H1 (cell line): ENCODE measurements at regions not wholly inside any gene's neighbourhood (a gene's known extent, or its start where the extent isn't known, plus 50 kb on each side); places are given as distances from the start of the nearest gene placed in this dataset.

Experiments used
- CTCF ChIA-PET: fragments of 300-600 bp; sonication (Branson Sonifier 250); formaldehyde crosslinking; loops from one replicate; lab custom pipeline; 2021; ENCODE audit not compliant: partially characterized antibody; lab: Charles Lee
- POLR2A ChIA-PET: fragments of 300-600 bp; sonication (Branson Sonifier 250); formaldehyde crosslinking; loops from one replicate; lab custom pipeline; 2021; ENCODE audit warnings: inconsistent platforms; ENCODE audit not compliant: partially characterized antibody; lab: Charles Lee
- DNase-seq, 2 experiments: peaks; one replicate each; pipeline versions ENCODE4 v3.0.0 to v3.0.0-alpha.2; 2010 to 2022; ENCODE audit warnings: low spot score in 2 of 2, low read depth in 1 of 2, mixed read lengths in 1 of 2
- FAIRE-seq: peaks from 2 replicates; lab custom pipeline; 2011; peaks lifted over from hg19 to GRCh38; lab: Jason Lieb, UNC
- H2AFZ ChIP-seq: 2 replicates; pipeline ENCODE4 v1.8.1; 2012; ENCODE audit warnings: low read length, inconsistent platforms
- H2AK5ac ChIP-seq: 2 replicates; pipeline ENCODE4 v1.6.1; 2013; ENCODE audit warnings: low read depth, low read length
- H2BK120ac ChIP-seq: replicated peaks from 2 replicates; pipeline ENCODE3; 2013; ENCODE audit warnings: low read depth, low read length, inconsistent platforms
- H2BK12ac ChIP-seq: 2 replicates; pipeline ENCODE4 v1.6.1; 2013; ENCODE audit warnings: low read depth, low read length
- H2BK15ac ChIP-seq: 2 replicates; pipeline ENCODE4 v1.6.1; 2013; ENCODE audit warnings: low read length
- H2BK20ac ChIP-seq: 2 replicates; pipeline ENCODE4 v1.6.1; 2013; ENCODE audit warnings: low read length
- H2BK5ac ChIP-seq: 2 replicates; pipeline ENCODE4 v1.6.1; 2013; ENCODE audit warnings: low read depth, low read length
- H3K14ac ChIP-seq: 2 replicates; pipeline ENCODE4 v1.6.1; 2013; ENCODE audit warnings: inconsistent platforms; ENCODE audit not compliant: insufficient read length
- H3K18ac ChIP-seq: 2 replicates; pipeline ENCODE4 v1.6.1; 2013; ENCODE audit warnings: low read length; ENCODE audit errors: extremely low read depth
- H3K23ac ChIP-seq: 2 replicates; pipeline ENCODE4 v1.6.1; 2013; ENCODE audit warnings: inconsistent platforms; ENCODE audit not compliant: insufficient read length
- H3K23me2 ChIP-seq: 2 replicates; pipeline ENCODE4 v1.6.1; 2013; ENCODE audit warnings: low read depth, low read length
- H3K27ac ChIP-seq: 2 replicates; pipeline ENCODE4 v1.6.1; 2011; ENCODE audit warnings: low read depth, low read length, inconsistent platforms
- H3K27me3 ChIP-seq, 4 experiments: replicated peaks in 1 of 4; 1 replicate in 1 of 4; 2 replicates in 3 of 4; pipeline versions ENCODE4 v1.6.1 to v1.8.1; 2011 to 2013; ENCODE audit warnings: low read length in 3 of 4, mild to moderate bottlenecking in 3 of 4, inconsistent platforms in 2 of 4, mixed read lengths in 2 of 4, moderate library complexity in 1 of 4; ENCODE audit not compliant: control insufficient read depth in 3 of 4, insufficient read depth in 3 of 4; ENCODE audit errors: extremely low read depth in 1 of 4
- H3K36me3 ChIP-seq, 4 experiments: 2 replicates each; pipeline versions ENCODE4 v1.6.1 to v1.8.1; 2011 to 2013; ENCODE audit warnings: mild to moderate bottlenecking in 4 of 4, low read length in 3 of 4, moderate library complexity in 2 of 4, control low read depth in 1 of 4, inconsistent platforms in 1 of 4; ENCODE audit not compliant: insufficient read depth in 4 of 4, control insufficient read depth in 2 of 4
- H3K4ac ChIP-seq: replicated peaks from 2 replicates; pipeline ENCODE3; 2013; ENCODE audit warnings: low read length, low read depth, mixed read lengths, inconsistent platforms; ENCODE audit not compliant: insufficient read length
- H3K4me1 ChIP-seq, 4 experiments: replicated peaks in 1 of 4; 1 replicate in 1 of 4; 2 replicates in 3 of 4; pipeline versions ENCODE4 v1.6.1 to v1.8.1; 2011 to 2013; ENCODE audit warnings: low read length in 3 of 4, inconsistent platforms in 2 of 4, mixed read lengths in 1 of 4; ENCODE audit not compliant: insufficient read depth in 4 of 4, control insufficient read depth in 3 of 4
- H3K4me2 ChIP-seq, 2 experiments: 2 replicates each; pipeline versions ENCODE4 v1.6.1 to v1.8.1; 2011 to 2013; ENCODE audit warnings: low read depth in 2 of 2, low read length in 2 of 2, control low read depth in 1 of 2, inconsistent platforms in 1 of 2, mild to moderate bottlenecking in 1 of 2; ENCODE audit not compliant: insufficient read depth in 1 of 2
- H3K4me3 ChIP-seq, 4 experiments: fragments of 200-600, 300-600 bp in 1 of 4; sonication (generic), shearing (Covaris generic), sonication (Bioruptor Twin) in 1 of 4; 2 replicates each; pipeline versions ENCODE4 v1.5.1 to v1.8.1; 2011 to 2016; ENCODE audit warnings: low read length in 4 of 4, low read depth in 3 of 4, control low read depth in 2 of 4, inconsistent platforms in 2 of 4, mild to moderate bottlenecking in 2 of 4, mixed read lengths in 1 of 4, moderate library complexity in 1 of 4; ENCODE audit not compliant: insufficient read depth in 2 of 4; ENCODE audit errors: extremely low read depth in 1 of 4
- H3K56ac ChIP-seq: replicated peaks from 2 replicates; pipeline ENCODE3; 2013; ENCODE audit warnings: low read depth, mild to moderate bottlenecking, mixed read lengths, low read length, inconsistent platforms; ENCODE audit not compliant: insufficient read length
- H3K79me1 ChIP-seq: 2 replicates; pipeline ENCODE4 v1.6.1; 2013; ENCODE audit warnings: low read depth, low read length, control low read depth
- H3K79me2 ChIP-seq, 2 experiments: 2 replicates each; pipeline versions ENCODE4 v1.6.1 to v1.8.1; 2012 to 2013; ENCODE audit warnings: low read length in 2 of 2, mild to moderate bottlenecking in 2 of 2, inconsistent platforms in 1 of 2; ENCODE audit not compliant: insufficient read depth in 2 of 2, control insufficient read depth in 1 of 2
- H3K9ac ChIP-seq, 4 experiments: replicated peaks in 1 of 4; 1 replicate in 1 of 4; 2 replicates in 3 of 4; pipeline versions ENCODE4 v1.6.1 to v1.8.1; 2011 to 2013; ENCODE audit warnings: low read depth in 3 of 4, low read length in 3 of 4, control low read depth in 2 of 4, mild to moderate bottlenecking in 2 of 4, moderate library complexity in 2 of 4, inconsistent platforms in 1 of 4; ENCODE audit errors: extremely low read depth in 1 of 4
- H3K9me3 ChIP-seq, 2 experiments: 2 replicates each; pipeline versions ENCODE4 v1.6.1 to v1.8.1; 2012 to 2013; ENCODE audit warnings: mild to moderate bottlenecking in 2 of 2, moderate library complexity in 2 of 2, control low read depth in 1 of 2, inconsistent platforms in 1 of 2, low read depth in 1 of 2, low read length in 1 of 2, mixed read lengths in 1 of 2; ENCODE audit not compliant: insufficient read depth in 2 of 2
- H4K20me1 ChIP-seq, 2 experiments: replicated peaks in 1 of 2; 2 replicates each; pipeline versions ENCODE3 to v1.8.1; 2011 to 2013; ENCODE audit warnings: inconsistent platforms in 2 of 2, low read length in 2 of 2, mild to moderate bottlenecking in 1 of 2; ENCODE audit not compliant: insufficient read depth in 2 of 2, control insufficient read depth in 1 of 2
- H4K5ac ChIP-seq: 2 replicates; pipeline ENCODE4 v1.6.1; 2013; ENCODE audit warnings: low read length, low read depth, mixed read lengths, inconsistent platforms; ENCODE audit not compliant: insufficient read length
- H4K8ac ChIP-seq: 2 replicates; pipeline ENCODE4 v1.8.0; 2013; ENCODE audit warnings: mild to moderate bottlenecking, moderate library complexity, low read length, inconsistent platforms; ENCODE audit not compliant: insufficient read depth; ENCODE audit errors: extremely low read depth
- H4K91ac ChIP-seq: replicated peaks from 2 replicates; pipeline ENCODE3; 2013; ENCODE audit warnings: low read length, mixed read lengths, inconsistent platforms; ENCODE audit not compliant: insufficient read length
- BCL11A ChIP-seq, 2 experiments: IDR thresholded peaks; one replicate each; pipeline ENCODE4 v1.6.1; 2011; ENCODE audit warnings: low read depth in 2 of 2, low read length in 2 of 2, mild to moderate bottlenecking in 2 of 2
- POLR2A ChIP-seq, 2 experiments: IDR thresholded peaks; 1 replicate in 1 of 2; 2 replicates in 1 of 2; pipeline ENCODE4 v1.6.1; 2011; ENCODE audit warnings: low read depth in 2 of 2, low read length in 2 of 2, mild to moderate bottlenecking in 2 of 2; ENCODE audit errors: control extremely low read depth in 1 of 2
- RBBP5 ChIP-seq: IDR thresholded peaks from 2 replicates; pipeline ENCODE4 v1.7.1; 2012; ENCODE audit warnings: low read depth, mild to moderate bottlenecking, inconsistent platforms, low read length, moderate library complexity, borderline replicate concordance
- RXRA ChIP-seq: IDR thresholded peaks from 2 replicates; pipeline ENCODE4 v1.6.1; 2011; ENCODE audit warnings: low read depth, mild to moderate bottlenecking, low read length, moderate library complexity; ENCODE audit not compliant: insufficient read depth
- SP1 ChIP-seq: IDR thresholded peaks from 2 replicates; pipeline ENCODE4 v1.6.1; 2011; ENCODE audit warnings: low read depth, low read length
- TAF7 ChIP-seq: optimal IDR thresholded peaks from 2 replicates; pipeline ENCODE3; 2011; ENCODE audit warnings: low read depth, mild to moderate bottlenecking, inconsistent platforms, low read length, moderate library complexity, borderline replicate concordance
- TEAD4 ChIP-seq: IDR thresholded peaks from 2 replicates; pipeline ENCODE4 v1.6.1; 2012; ENCODE audit warnings: low read depth, low read length, inconsistent platforms, mixed read lengths
- WGBS, 2 experiments: shearing (Covaris generic) in 1 of 2; methylation state at CpG; one replicate each; pipeline versions ENCODE4 v1.1.6 to v1.1.7; 2013 to 2015; ENCODE audit warnings: low lambda C conversion rate in 2 of 2, mixed read lengths in 2 of 2, inconsistent platforms in 1 of 2, low coverage in 1 of 2, missing lambda C conversion rate in 1 of 2; ENCODE audit not compliant: insufficient replicate concordance in 2 of 2, insufficient coverage in 1 of 2, insufficient read length in 1 of 2; ENCODE audit errors: extremely low coverage in 1 of 2, missing lambda C conversion rate in 1 of 2; 5-methylcytosine and 5-hydroxymethylcytosine counted together

DNA sequence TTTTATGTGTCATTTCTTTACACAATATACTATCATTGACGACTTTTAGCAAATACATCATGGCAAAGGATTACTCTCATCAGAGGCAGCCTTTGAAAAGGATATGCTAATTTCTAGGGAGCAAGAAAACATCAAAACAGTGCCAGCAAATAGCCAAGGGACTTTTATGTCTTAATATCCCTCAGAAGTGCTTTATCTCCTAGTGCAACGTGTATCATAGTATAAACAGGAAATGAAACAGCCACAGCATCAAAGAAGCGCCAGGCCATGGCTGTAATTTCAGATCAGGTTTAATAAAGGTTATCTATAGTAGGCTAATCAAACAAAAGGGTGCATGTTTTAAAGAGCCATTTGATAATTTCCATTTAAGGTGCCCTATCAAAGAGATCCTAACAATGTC, 159.9 kb downstream of the AXIN2 start:
- Histone ChIP-seq H4K20me1 (no peaks in the 10 kb centered on the region), H3K18ac (no peak overlapping the region), H3K4me2 (no peak overlapping the region), H3K79me1 (no peaks in the 10 kb centered on the region), H3K4me3 (no peak overlapping the region), H3K27me3 (no peaks in the 10 kb centered on the region), H2BK12ac (no peak overlapping the region), H2BK15ac (no peak overlapping the region), H3K23ac (no peak overlapping the region), H2AK5ac (no peak overlapping the region), H2BK20ac (no peak overlapping the region), H3K36me3 (no peaks in the 10 kb centered on the region), H4K8ac (no peak overlapping the region), H2BK120ac (no peak overlapping the region), H3K9me3 (no peaks in the 10 kb centered on the region), H3K27ac (no peak overlapping the region), H3K4ac (no peak overlapping the region), H4K5ac (no peak overlapping the region), H3K14ac (no peak overlapping the region), H3K23me2 (no peaks in the 10 kb centered on the region), H2AFZ (no peak overlapping the region), H3K9ac (no peak overlapping the region), H3K56ac (no peak overlapping the region), H3K4me1 (peaks cover 0 to 4% (median 1%) of the 10 kb centered on the region in 4 experiments; a peak in 2 of 7 replicates), H4K91ac (no peak overlapping the region), H2BK5ac (no peak overlapping the region), H3K79me2 (no peaks in the 10 kb centered on the region)
- FAIRE-seq = no peak
- TF ChIP-seq RBBP5 (no peak), TEAD4 (no peak), POLR2A (IDR thresholded peaks at IDR 0.05; ENCODE audit: control extremely low read depth in 1 of 2, low read depth in 2 of 2, low read length in 2 of 2) (no peak), SP1 (no peak), RXRA (no peak), TAF7 (no peak), BCL11A (IDR thresholded peaks at IDR 0.05; ENCODE audit: low read depth in 2 of 2, low read length in 2 of 2) (no peak)
- POLR2A ChIA-PET = no interaction called here
- CTCF ChIA-PET = no interaction called here
- no peak for DNase-seq
- WGBS, 2 experiments = 75% methylated on average over 3 of the region's 3 CpGs; no CpG with 5 or more reads in 1 of the 2 experiments
